Breast epithelium (tissue), 4 donors: ENCODE measurements at regions not wholly inside any gene's neighbourhood (a gene's known extent, or its start where the extent isn't known, plus 50 kb on each side); places are given as distances from the start of the nearest gene placed in this dataset.

Experiments
- DNase-seq, 2 donors: peaks; one replicate each; pipeline ENCODE4 v3.0.0-alpha.2; 2019; ENCODE audit warnings: low spot score in 2 of 2
- H3K27ac ChIP-seq, 2 donors: fragments of 200-600 bp; sonication (generic) in 1 of 2; one replicate each; pipeline ENCODE4 v1.5.1; 2016 to 2019; ENCODE audit warnings: mild to moderate bottlenecking in 1 of 2
- H3K27me3 ChIP-seq, 2 donors: fragments of 200-600 bp; sonication (generic) in 1 of 2; one replicate each; pipeline versions ENCODE4 v1.5.1 to v1.6.0; 2017 to 2019; ENCODE audit warnings: control low read depth in 1 of 2, mild to moderate bottlenecking in 1 of 2
- H3K36me3 ChIP-seq: fragments of 200-600 bp; one replicate; pipeline ENCODE4 v1.5.1; 2019
- H3K4me1 ChIP-seq, 2 donors: fragments of 200-600 bp; sonication (generic); one replicate each; pipeline ENCODE4 v1.5.1; 2016 to 2019; ENCODE audit warnings: control low read depth in 1 of 2
- H3K4me3 ChIP-seq, 3 donors: fragments of 200-600 bp; sonication (generic); 1 replicate in 2 of 3; 2 replicates in 1 of 3; pipeline ENCODE4 v1.5.1; 2016 to 2019; ENCODE audit warnings: mild to moderate bottlenecking in 3 of 3, moderate library complexity in 2 of 3
- H3K9me3 ChIP-seq, 2 donors: fragments of 200-600 bp; sonication (generic) in 1 of 2; one replicate each; pipeline ENCODE4 v1.5.1; 2016 to 2019; ENCODE audit warnings: control low read depth in 1 of 2
- POLR2A ChIP-seq: fragments of 450-650 bp; IDR thresholded peaks from one replicate; pipeline ENCODE4 v1.6.1; 2016; ENCODE audit warnings: antibody characterized with exemption, mild to moderate bottlenecking, moderate library complexity
- POLR2AphosphoS5 ChIP-seq, 3 donors: sonication (generic); formaldehyde crosslinking; IDR thresholded peaks; one replicate each; pipeline ENCODE4 v1.6.1; 2017; ENCODE audit warnings: antibody characterized with exemption in 3 of 3
- intact Hi-C: fragments of 100-400 bp; cut with DNase I; formaldehyde crosslinking; loops from one replicate; pipeline ENCODE4 v1.15.1; 2023; ENCODE audit warnings: low total_unique reads
- TF ChIP-seq, protein P1 (sequence below), 3 donors: fragments of 450-650 bp; IDR thresholded peaks; one replicate each; pipeline ENCODE4 v1.5.1; 2016 to 2017; ENCODE audit warnings: antibody characterized with exemption in 3 of 3, mild to moderate bottlenecking in 3 of 3, moderate library complexity in 3 of 3

DNA sequence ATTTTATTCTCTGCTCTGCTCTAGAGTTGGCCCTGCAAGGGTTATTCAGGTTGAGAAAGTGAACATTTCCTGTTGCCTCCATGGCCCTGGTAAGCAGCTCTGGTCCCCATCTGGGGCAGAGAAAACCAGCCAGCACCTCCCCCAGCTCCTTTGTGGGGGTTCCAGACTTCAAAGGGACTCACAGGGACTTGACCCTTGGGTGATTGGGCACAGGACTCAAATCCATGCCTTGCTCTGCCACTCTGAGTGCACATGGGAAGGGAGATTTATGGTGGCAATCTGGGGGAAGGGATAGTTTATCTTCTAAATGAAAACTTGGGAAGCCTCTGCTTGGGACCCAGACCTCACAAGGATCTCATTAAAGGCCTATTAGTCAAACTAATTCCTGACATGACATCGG, 212.8 kb downstream of the FOXD2 start:
- TF ChIP-seq POLR2A (no peak), POLR2AphosphoS5 (IDR thresholded peaks at IDR 0.05) (no peak)
- TF ChIP-seq, protein P1, sequence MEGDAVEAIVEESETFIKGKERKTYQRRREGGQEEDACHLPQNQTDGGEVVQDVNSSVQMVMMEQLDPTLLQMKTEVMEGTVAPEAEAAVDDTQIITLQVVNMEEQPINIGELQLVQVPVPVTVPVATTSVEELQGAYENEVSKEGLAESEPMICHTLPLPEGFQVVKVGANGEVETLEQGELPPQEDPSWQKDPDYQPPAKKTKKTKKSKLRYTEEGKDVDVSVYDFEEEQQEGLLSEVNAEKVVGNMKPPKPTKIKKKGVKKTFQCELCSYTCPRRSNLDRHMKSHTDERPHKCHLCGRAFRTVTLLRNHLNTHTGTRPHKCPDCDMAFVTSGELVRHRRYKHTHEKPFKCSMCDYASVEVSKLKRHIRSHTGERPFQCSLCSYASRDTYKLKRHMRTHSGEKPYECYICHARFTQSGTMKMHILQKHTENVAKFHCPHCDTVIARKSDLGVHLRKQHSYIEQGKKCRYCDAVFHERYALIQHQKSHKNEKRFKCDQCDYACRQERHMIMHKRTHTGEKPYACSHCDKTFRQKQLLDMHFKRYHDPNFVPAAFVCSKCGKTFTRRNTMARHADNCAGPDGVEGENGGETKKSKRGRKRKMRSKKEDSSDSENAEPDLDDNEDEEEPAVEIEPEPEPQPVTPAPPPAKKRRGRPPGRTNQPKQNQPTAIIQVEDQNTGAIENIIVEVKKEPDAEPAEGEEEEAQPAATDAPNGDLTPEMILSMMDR (IDR thresholded peaks at IDR 0.05), result no peak
- H3K4me1 ChIP-seq, result no peaks in the 10 kb centered on the region
- intact Hi-C loops, result no loop called here
- H3K36me3 ChIP-seq, result no peaks in the 10 kb centered on the region
- DNase-seq, result no peak
- no peaks in the 10 kb centered on the region for H3K9me3 ChIP-seq
- no peak overlapping the region for H3K4me3 ChIP-seq
- H3K27ac ChIP-seq, result no peak overlapping the region
- H3K27me3 ChIP-seq, result no peaks in the 10 kb centered on the region

DNA sequence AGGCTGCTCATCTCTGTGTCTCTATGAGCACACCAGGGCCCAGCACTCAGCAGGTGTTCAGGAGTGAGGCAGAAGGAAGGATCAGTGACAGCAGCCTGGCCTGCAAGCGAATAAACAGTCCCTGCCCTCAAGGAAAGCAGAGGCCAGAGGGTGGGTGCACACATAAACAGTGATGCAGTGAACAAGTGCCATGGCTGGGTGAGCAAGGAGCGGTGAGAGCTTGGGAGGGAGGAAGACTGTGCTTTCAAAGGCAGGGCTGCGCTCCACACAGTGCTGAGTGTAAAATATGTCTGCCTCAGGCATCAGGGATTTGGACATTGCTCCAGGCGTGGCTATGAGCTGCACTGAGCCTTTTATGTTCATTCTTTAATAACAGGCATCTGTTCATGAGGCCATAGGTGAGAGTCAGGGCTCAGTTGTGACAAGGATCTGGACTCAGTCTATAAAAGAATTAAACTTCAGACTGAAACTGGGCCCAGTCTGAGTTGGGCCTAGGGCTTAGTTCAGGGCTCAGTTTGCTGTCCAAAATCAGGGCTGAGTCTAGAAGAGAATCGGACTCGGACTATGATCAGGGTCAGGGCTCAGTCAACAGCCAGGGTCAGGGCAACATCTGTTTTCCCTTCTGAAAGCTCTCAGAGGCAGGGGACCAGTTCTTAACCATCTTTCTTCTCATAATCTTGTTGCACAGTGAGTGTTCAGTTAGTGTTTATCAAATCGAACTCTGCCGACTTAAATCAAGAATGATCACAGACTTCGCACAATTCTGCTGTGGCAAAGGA, 213.7 kb downstream of the FOXD2 start:
- Histone ChIP-seq H3K4me3 (no peak overlapping the region), H3K9me3 (no peaks in the 10 kb centered on the region), H3K27me3 (no peaks in the 10 kb centered on the region), H3K27ac (peak overlapping the region in 1 of 2 donors; percentile 32), H3K36me3 (no peaks in the 10 kb centered on the region), H3K4me1 (no peaks in the 10 kb centered on the region)
- TF ChIP-seq, protein P1 (IDR thresholded peaks at IDR 0.05), result no peak
- TF ChIP-seq POLR2A, result no peak
- no peak for TF ChIP-seq POLR2AphosphoS5 (IDR thresholded peaks at IDR 0.05)
- peak in 1 of 2 donors; percentile 10 for DNase-seq
- intact Hi-C loops, result no loop called here

DNA sequence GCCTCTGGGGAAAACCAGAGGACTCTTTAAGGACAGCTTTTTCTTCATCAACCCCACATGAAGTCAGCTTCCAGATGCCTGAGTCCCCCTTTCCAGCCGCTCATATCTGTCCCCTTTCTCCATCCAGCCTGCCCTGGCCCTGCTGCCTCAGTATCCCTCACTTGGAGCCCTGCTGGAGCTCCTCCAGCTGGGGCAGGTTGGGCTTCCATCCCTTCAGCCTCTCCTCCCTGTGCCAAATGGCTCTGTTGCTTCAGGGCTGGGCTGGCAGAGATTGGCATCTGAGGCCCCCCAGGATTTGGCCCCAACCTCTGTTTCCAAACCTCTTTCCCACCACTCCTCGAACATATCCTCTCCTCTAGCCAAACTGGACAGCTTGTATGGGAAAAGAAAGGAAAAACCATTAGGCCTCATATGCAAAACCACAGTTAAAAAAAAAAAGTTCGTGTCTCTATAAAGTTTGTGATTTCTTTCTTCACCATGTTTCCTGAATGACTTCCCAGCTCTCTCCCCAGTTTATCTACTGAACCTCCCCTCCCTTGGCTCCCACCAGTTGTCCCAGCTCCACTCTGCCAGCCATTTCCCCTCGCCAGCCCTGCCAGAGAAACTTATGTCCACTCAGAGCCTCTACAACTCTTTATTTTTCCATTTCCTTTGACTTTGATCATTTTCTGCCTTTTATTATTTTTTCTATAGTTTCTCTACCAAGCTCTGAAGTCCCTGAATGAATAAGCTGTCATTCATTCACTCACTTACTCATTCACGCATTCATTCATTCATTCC, 217.9 kb downstream of the FOXD2 start:
- Histone ChIP-seq H3K4me1 (no peaks in the 10 kb centered on the region), H3K9me3 (no peaks in the 10 kb centered on the region), H3K27me3 (no peaks in the 10 kb centered on the region), H3K27ac (no peak overlapping the region), H3K36me3 (no peaks in the 10 kb centered on the region), H3K4me3 (no peak overlapping the region)
- intact Hi-C loops, result no loop called here
- TF ChIP-seq POLR2AphosphoS5 (IDR thresholded peaks at IDR 0.05) (no peak), POLR2A (no peak)
- TF ChIP-seq, protein P1 (IDR thresholded peaks at IDR 0.05), result no peak
- DNase-seq, result peak in 1 of 2 donors; percentile 10

DNA sequence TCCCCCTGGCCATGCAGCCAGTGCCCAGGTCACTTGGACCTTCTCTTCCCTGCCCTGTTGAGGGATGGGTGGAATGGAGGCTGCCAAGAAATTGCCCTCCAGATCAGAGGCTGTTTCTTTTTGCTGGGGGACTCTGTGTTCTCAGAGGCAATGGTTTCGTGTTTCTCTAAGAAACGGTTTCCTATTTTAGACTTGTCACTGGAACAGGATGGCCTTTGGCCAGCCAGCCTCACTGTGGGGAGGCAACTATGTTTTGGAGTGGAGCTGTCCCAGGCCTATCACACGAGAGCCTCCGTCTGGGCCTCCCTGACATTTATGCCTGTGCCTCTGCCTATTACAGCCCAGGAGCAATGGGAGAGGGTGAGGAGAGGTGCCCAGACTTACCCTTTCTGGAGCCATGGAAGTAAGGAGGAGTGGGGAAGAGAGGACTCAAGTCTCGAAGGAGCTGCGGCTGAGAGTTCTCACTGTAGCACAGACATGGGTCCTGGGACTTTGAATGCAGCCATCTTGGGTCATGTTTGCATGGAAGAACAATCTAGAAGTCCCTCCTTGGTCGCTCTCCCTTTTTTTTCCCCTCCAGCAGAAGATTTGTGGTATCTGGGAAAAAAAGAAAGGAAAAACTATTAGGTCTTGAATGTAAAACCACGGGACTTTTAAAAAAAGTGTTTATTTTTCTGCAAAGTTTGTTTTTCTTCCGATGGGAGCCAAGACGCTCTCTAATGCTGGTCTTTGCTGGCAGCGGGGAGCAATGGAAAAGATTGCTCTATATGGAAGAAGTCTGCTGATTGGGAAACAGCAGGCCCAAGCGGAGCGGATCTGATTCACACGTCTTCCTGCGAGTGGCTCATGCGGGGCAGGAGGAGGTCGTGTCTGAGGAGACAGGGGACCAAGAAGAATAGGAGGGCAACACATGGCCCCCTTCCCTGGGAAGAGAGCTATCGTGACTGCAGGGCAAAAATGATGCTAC, 219.2 kb downstream of the FOXD2 start:
- H3K4me1 ChIP-seq, result no peaks in the 10 kb centered on the region
- TF ChIP-seq POLR2AphosphoS5 (IDR thresholded peaks at IDR 0.05) (no peak), POLR2A (no peak)
- TF ChIP-seq, protein P1 (IDR thresholded peaks at IDR 0.05), result no peak
- H3K36me3 ChIP-seq, result no peaks in the 10 kb centered on the region
- H3K4me3 ChIP-seq, result no peak overlapping the region
- intact Hi-C loops, result no loop called here
- DNase-seq, result peak in 1 of 2 donors; percentile 13
- no peaks in the 10 kb centered on the region for H3K9me3 ChIP-seq
- H3K27me3 ChIP-seq, result no peaks in the 10 kb centered on the region
- H3K27ac ChIP-seq, result no peak overlapping the region
